A549 (cell line): ENCODE measurements at regions not wholly inside any gene's neighbourhood (a gene's known extent, or its start where the extent isn't known, plus 50 kb on each side); places are given as distances from the start of the nearest gene placed in this dataset.

Experiments
- EHMT2 ChIP-seq: fragments of 200-600 bp; sonication (generic); IDR thresholded peaks from 2 replicates; pipeline ENCODE4 v1.6.1; 2016; ENCODE audit warnings: antibody characterized with exemption, low read depth, mild to moderate bottlenecking, moderate library complexity
- EP300 ChIP-seq, 2 experiments: fragments of >200 bp; sonication (Bioruptor Twin); formaldehyde crosslinking; IDR thresholded peaks; 2 replicates in 1 of 2; 3 replicates in 1 of 2; pipeline ENCODE4 v1.6.1; 2016 to 2017
- FOSL2 ChIP-seq, 2 experiments: fragments of 450-650 bp in 1 of 2; fragments of >200 bp in 1 of 2; sonication (Bioruptor Twin) in 1 of 2; formaldehyde crosslinking; IDR thresholded peaks; 2 replicates each; pipeline versions ENCODE4 v1.5.0 to v1.6.1; 2016 to 2020; ENCODE audit warnings: mild to moderate bottlenecking in 1 of 2, moderate library complexity in 1 of 2
- POLR2A ChIP-seq: IDR thresholded peaks from 2 replicates; pipeline ENCODE4 v1.6.1; 2012; ENCODE audit warnings: mild to moderate bottlenecking, low read length
- POLR2AphosphoS2 ChIP-seq: conservative IDR thresholded peaks from 2 replicates; pipeline ENCODE4 v1.6.1; 2012; ENCODE audit warnings: low read length, improper control_type of control experiment, inconsistent platforms
- SMC3 ChIP-seq: fragments of >200 bp; sonication (Bioruptor Twin); formaldehyde crosslinking; IDR thresholded peaks from 3 replicates; pipeline ENCODE4 v1.6.1; 2018; ENCODE audit warnings: inconsistent platforms
- SREBF2 ChIP-seq: fragments of 450-650 bp; IDR thresholded peaks from 2 replicates; pipeline ENCODE4 v1.6.1; 2014; ENCODE audit warnings: mild to moderate bottlenecking, moderate library complexity
- TFCP2L1 ChIP-seq: fragments of 250-450 bp; sonication (Bioruptor Pico); IDR thresholded peaks from 2 replicates; pipeline ENCODE4 v1.5.0; 2021; ENCODE audit warnings: mild to moderate bottlenecking
- TF ChIP-seq, protein P1 (sequence below): fragments of >200 bp; sonication (Bioruptor Twin); formaldehyde crosslinking; IDR thresholded peaks from 3 replicates; pipeline ENCODE4 v1.5.1; 2016

DNA sequence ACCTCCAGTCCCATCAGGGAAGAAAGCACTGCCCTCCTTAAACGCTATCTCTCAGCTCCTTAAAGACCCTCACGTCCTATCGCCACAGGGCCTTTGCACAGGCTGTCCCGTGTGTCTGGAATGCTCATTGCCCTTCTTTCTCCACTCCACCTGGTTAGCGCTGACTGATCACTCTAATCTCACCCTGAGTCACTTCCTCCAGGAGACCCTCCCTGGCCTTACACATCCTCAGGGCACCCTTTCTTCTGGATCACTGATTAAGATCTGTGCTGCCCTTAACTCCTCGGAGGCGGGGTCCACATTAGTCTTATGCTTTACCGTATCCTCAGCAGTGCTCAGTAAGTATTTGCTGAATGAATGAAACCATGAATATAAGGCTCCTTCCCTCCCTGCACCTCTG, 94.7 kb downstream of the SYNE3 start:
- TF ChIP-seq EP300 (IDR thresholded peaks at IDR 0.05) (no peak), EHMT2 (no peak), POLR2AphosphoS2 (no peak), SMC3 (no peak), SREBF2 (no peak), FOSL2 (IDR thresholded peaks at IDR 0.05) (no peak), FOSL2 (CRISPR knock-in tag; IDR thresholded peaks at IDR 0.05) (no peak), TFCP2L1 (CRISPR knock-in tag) (no peak), POLR2A (no peak)
- TF ChIP-seq, protein P1, sequence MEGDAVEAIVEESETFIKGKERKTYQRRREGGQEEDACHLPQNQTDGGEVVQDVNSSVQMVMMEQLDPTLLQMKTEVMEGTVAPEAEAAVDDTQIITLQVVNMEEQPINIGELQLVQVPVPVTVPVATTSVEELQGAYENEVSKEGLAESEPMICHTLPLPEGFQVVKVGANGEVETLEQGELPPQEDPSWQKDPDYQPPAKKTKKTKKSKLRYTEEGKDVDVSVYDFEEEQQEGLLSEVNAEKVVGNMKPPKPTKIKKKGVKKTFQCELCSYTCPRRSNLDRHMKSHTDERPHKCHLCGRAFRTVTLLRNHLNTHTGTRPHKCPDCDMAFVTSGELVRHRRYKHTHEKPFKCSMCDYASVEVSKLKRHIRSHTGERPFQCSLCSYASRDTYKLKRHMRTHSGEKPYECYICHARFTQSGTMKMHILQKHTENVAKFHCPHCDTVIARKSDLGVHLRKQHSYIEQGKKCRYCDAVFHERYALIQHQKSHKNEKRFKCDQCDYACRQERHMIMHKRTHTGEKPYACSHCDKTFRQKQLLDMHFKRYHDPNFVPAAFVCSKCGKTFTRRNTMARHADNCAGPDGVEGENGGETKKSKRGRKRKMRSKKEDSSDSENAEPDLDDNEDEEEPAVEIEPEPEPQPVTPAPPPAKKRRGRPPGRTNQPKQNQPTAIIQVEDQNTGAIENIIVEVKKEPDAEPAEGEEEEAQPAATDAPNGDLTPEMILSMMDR, result no peak
